HPDE6-E6E7 (cell line): ENCODE measurements at regions not wholly inside any gene's neighbourhood (a gene's known extent, or its start where the extent isn't known, plus 50 kb on each side); places are given as distances from the start of the nearest gene placed in this dataset.

Experiments
- DNase-seq: peaks from one replicate; pipeline ENCODE4 v3.0.0; 2011; ENCODE audit warnings: missing footprints; ENCODE audit errors: extremely low spot score

GRCh38 chr5:103428411-103428871 lies 134.1 kb downstream of the NUDT12 start:
- no peak for DNase-seq

- no peak for DNase-seq
Observed at GRCh38 chr5:103427326-103427725, 135.3 kb downstream of the NUDT12 start.

GRCh38 chr5:103425686-103426454 lies 136.7 kb downstream of the NUDT12 start:
- no peak for DNase-seq

- no peak for DNase-seq
Observed at GRCh38 chr5:103424453-103425205, 138.0 kb downstream of the NUDT12 start.

GRCh38 chr5:103424026-103424425 lies 138.6 kb downstream of the NUDT12 start:
- no peak for DNase-seq

- DNase-seq, result no peak
Observed at GRCh38 chr5:103422756-103423155, 139.8 kb downstream of the NUDT12 start.

- DNase-seq, result no peak
Observed at GRCh38 chr5:103414604-103415003, 148.0 kb downstream of the NUDT12 start.

GRCh38 chr5:103411711-103412110 lies 150.9 kb downstream of the NUDT12 start:
- DNase-seq, result no peak

GRCh38 chr5:103410172-103410571 lies 151.6 kb downstream of the MACIR start:
- DNase-seq, result no peak

- DNase-seq, result no peak
Observed at GRCh38 chr5:103409013-103409670, 150.6 kb downstream of the MACIR start.

- no peak for DNase-seq
Observed at GRCh38 chr5:103408408-103408807, 149.8 kb downstream of the MACIR start.

- DNase-seq, result no peak
Observed at GRCh38 chr5:103407402-103407801, 148.8 kb downstream of the MACIR start.

GRCh38 chr5:103404483-103404882 lies 145.9 kb downstream of the MACIR start:
- DNase-seq, result no peak

GRCh38 chr5:103402851-103403250 lies 144.3 kb downstream of the MACIR start:
- no peak for DNase-seq

- no peak for DNase-seq
Observed at GRCh38 chr5:103397739-103398581, 139.4 kb downstream of the MACIR start.

GRCh38 chr5:103394676-103395075 lies 136.1 kb downstream of the MACIR start:
- DNase-seq, result no peak

GRCh38 chr5:103393101-103393754 lies 134.7 kb downstream of the MACIR start:
- no peak for DNase-seq

- DNase-seq, result no peak
Observed at GRCh38 chr5:103391659-103392058, 133.1 kb downstream of the MACIR start.

- DNase-seq, result no peak
Observed at GRCh38 chr5:103389846-103390245, 131.3 kb downstream of the MACIR start.

GRCh38 chr5:103389357-103389756 lies 130.8 kb downstream of the MACIR start:
- no peak for DNase-seq

GRCh38 chr5:103385722-103386121 lies 127.2 kb downstream of the MACIR start:
- no peak for DNase-seq
